HL-60 (cell line): ENCODE measurements at regions not wholly inside any gene's neighbourhood (a gene's known extent, or its start where the extent isn't known, plus 50 kb on each side); places are given as distances from the start of the nearest gene placed in this dataset.

ENCODE experiments used
- DNase-seq, 2 experiments: peaks; one replicate each; pipeline ENCODE4 v3.0.0-alpha.2; 2010 to 2020; ENCODE audit warnings: low read depth in 1 of 2, low spot score in 1 of 2
- H3K27ac ChIP-seq: fragments of 250-450 bp; sonication (Bioruptor Pico); replicated peaks from 2 replicates; pipeline ENCODE4 v1.5.1; 2020; ENCODE audit warnings: mild to moderate bottlenecking, moderate library complexity
- H3K27me3 ChIP-seq: fragments of 250-450 bp; sonication (Bioruptor Pico); 2 replicates; pipeline ENCODE4 v1.5.1; 2021; ENCODE audit warnings: mild to moderate bottlenecking, moderate library complexity; ENCODE audit not compliant: insufficient read depth, poor library complexity, severe bottlenecking
- H3K4me3 ChIP-seq: replicated peaks from 2 replicates; pipeline ENCODE4 v1.5.1; 2011; ENCODE audit warnings: mild to moderate bottlenecking, control low read depth, low read length; ENCODE audit not compliant: insufficient read depth
- GABPA ChIP-seq: IDR thresholded peaks from 2 replicates; pipeline ENCODE4 v1.6.1; 2012; ENCODE audit warnings: low read depth
- POLR2AphosphoS5 ChIP-seq: IDR thresholded peaks from 2 replicates; pipeline ENCODE4 v1.6.1; 2012; ENCODE audit warnings: low read depth
- SPI1 ChIP-seq: IDR thresholded peaks from 2 replicates; pipeline ENCODE4 v1.6.1; 2012; ENCODE audit warnings: low read depth, mild to moderate bottlenecking, borderline replicate concordance
- TF ChIP-seq, protein P1 (sequence below): IDR thresholded peaks from one replicate; pipeline ENCODE4 v1.5.1; 2011; ENCODE audit warnings: low read length, control low read depth, inconsistent platforms; ENCODE audit not compliant: insufficient read depth
- TF ChIP-seq, protein P2 (sequence below): IDR thresholded peaks from 2 replicates; pipeline ENCODE4 v1.6.1; 2012; ENCODE audit warnings: low read depth; ENCODE audit not compliant: insufficient replicate concordance

DNA sequence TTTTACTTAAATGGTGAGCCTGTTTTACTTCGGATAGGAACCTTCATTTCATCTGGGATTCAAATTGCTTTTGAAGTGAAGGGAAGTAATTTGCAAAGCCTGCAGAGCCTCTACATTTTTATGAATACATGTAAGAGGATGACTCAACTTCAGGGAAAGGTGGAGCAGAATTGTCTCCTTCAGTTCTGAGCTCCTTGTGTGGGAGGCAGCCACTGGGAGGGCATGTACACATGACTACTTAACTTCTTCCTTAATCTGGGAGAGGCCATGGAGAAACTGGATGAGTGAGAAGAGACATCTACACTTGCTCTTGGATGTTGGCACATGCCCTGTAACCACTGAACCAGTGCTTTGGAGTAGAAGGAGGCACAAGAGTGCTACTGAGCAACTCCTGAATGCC lies 145.1 kb upstream of the NRSN1 start:
- DNase-seq = no peak
- no peaks in the 10 kb centered on the region for H3K27me3 ChIP-seq
- H3K4me3 ChIP-seq = no peak overlapping the region
- H3K27ac ChIP-seq = no peak overlapping the region
- no peak for TF ChIP-seq POLR2AphosphoS5
- TF ChIP-seq GABPA = no peak
- no peak for TF ChIP-seq SPI1

DNA sequence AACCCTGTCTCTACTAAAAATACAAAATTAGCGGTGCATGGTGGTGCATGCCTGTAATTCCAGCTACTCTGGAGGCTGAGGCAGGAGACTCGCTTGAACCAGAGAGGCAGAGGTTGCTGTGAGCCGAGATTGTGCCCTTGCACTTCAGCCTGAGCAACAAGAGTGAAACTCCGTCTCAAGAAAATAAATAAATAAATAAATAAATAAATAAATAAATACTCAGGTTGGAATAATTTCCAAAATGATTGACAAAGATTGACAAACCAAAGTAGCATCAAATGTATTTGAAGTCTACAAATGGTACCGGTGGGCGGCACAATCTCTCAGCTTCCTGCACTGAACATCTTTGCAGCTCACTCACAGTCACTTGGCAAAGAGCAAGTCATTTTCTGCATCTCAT lies 144.1 kb upstream of the NRSN1 start:
- Histone ChIP-seq H3K27ac (no peak overlapping the region), H3K4me3 (no peak overlapping the region), H3K27me3 (no peaks in the 10 kb centered on the region)
- TF ChIP-seq SPI1 (no peak), GABPA (no peak), POLR2AphosphoS5 (no peak)
- TF ChIP-seq, protein P1, sequence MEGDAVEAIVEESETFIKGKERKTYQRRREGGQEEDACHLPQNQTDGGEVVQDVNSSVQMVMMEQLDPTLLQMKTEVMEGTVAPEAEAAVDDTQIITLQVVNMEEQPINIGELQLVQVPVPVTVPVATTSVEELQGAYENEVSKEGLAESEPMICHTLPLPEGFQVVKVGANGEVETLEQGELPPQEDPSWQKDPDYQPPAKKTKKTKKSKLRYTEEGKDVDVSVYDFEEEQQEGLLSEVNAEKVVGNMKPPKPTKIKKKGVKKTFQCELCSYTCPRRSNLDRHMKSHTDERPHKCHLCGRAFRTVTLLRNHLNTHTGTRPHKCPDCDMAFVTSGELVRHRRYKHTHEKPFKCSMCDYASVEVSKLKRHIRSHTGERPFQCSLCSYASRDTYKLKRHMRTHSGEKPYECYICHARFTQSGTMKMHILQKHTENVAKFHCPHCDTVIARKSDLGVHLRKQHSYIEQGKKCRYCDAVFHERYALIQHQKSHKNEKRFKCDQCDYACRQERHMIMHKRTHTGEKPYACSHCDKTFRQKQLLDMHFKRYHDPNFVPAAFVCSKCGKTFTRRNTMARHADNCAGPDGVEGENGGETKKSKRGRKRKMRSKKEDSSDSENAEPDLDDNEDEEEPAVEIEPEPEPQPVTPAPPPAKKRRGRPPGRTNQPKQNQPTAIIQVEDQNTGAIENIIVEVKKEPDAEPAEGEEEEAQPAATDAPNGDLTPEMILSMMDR = no peak
- TF ChIP-seq, protein P2, sequence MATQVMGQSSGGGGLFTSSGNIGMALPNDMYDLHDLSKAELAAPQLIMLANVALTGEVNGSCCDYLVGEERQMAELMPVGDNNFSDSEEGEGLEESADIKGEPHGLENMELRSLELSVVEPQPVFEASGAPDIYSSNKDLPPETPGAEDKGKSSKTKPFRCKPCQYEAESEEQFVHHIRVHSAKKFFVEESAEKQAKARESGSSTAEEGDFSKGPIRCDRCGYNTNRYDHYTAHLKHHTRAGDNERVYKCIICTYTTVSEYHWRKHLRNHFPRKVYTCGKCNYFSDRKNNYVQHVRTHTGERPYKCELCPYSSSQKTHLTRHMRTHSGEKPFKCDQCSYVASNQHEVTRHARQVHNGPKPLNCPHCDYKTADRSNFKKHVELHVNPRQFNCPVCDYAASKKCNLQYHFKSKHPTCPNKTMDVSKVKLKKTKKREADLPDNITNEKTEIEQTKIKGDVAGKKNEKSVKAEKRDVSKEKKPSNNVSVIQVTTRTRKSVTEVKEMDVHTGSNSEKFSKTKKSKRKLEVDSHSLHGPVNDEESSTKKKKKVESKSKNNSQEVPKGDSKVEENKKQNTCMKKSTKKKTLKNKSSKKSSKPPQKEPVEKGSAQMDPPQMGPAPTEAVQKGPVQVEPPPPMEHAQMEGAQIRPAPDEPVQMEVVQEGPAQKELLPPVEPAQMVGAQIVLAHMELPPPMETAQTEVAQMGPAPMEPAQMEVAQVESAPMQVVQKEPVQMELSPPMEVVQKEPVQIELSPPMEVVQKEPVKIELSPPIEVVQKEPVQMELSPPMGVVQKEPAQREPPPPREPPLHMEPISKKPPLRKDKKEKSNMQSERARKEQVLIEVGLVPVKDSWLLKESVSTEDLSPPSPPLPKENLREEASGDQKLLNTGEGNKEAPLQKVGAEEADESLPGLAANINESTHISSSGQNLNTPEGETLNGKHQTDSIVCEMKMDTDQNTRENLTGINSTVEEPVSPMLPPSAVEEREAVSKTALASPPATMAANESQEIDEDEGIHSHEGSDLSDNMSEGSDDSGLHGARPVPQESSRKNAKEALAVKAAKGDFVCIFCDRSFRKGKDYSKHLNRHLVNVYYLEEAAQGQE = no peak
- DNase-seq = no peak

DNA sequence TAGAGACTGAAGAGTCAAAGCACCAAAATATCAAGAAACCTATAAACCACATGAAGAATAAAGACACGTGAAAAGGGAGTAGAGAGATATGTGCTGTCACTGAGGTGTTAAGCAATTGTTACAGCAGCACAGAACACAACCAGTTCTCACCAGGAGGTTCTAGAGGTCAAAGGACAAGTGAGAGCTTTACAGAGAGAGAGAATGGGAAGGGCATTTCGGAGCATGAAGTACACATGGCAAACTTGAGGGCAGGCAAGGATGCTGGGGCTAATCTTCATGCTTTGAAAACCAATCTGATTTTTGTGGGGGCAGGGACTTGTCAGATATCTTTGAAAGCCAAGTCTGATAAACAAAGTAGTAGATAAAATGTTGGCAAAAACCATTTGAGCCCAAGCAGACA lies 142.3 kb upstream of the NRSN1 start:
- Histone ChIP-seq H3K4me3 (no peak overlapping the region), H3K27ac (no peak overlapping the region), H3K27me3 (no peaks in the 10 kb centered on the region)
- TF ChIP-seq SPI1 (no peak), GABPA (no peak), POLR2AphosphoS5 (no peak)
- TF ChIP-seq, protein P1 = no peak
- TF ChIP-seq, protein P2 = no peak
- DNase-seq = no peak

DNA sequence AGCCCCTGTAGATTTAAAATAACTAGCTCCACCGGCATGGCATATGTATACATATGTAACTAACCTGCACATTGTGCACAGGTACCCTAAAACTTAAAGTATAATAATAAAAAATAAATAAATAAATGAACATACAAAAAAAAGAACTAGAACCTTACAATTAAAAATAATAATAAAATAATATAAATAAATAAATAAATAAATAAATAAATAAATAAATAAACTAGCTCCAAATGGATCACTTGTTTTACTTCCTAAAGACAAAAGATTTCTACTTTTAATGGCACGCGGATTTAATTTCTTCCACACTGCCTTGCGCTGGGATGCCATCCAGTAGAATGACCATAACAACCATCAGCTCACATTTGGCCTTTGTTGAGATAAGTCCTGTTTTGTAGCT lies 141.0 kb upstream of the NRSN1 start:
- DNase-seq = no peak
- TF ChIP-seq, protein P2 = no peak
- TF ChIP-seq, protein P1 = no peak
- no peak for TF ChIP-seq GABPA
- no peak for TF ChIP-seq POLR2AphosphoS5
- no peak for TF ChIP-seq SPI1
- H3K4me3 ChIP-seq = no peak overlapping the region
- no peak overlapping the region for H3K27ac ChIP-seq
- H3K27me3 ChIP-seq = no peaks in the 10 kb centered on the region
